GM23338 (cell line): ENCODE measurements at regions not wholly inside any gene's neighbourhood (a gene's known extent, or its start where the extent isn't known, plus 50 kb on each side); places are given as distances from the start of the nearest gene placed in this dataset.

Source experiments
- ATAC-seq: fragments of 200-7000 bp; cut with Tn5 transposase; 3 replicates; pipeline ENCODE4 v1.9.1; 2020
- DNase-seq: peaks from one replicate; pipeline ENCODE4 v3.0.0-alpha.2; 2015; ENCODE audit warnings: low spot score
- H2AFZ ChIP-seq: fragments of 200-600 bp; sonication (generic); 2 replicates; pipeline ENCODE4 v1.8.0; 2016; ENCODE audit warnings: antibody characterized with exemption, mild to moderate bottlenecking, moderate library complexity
- H3F3A ChIP-seq: fragments of 200-600 bp; sonication (generic); replicated peaks from 2 replicates; pipeline ENCODE4 v1.8.0; 2017; ENCODE audit warnings: antibody characterized with exemption, mixed run types, low read depth
- H3K27ac ChIP-seq: fragments of 200-600 bp; sonication (generic); 2 replicates; pipeline ENCODE4 v1.6.1; 2016; ENCODE audit warnings: low read depth
- H3K27me3 ChIP-seq: fragments of 200-600 bp; sonication (generic); 2 replicates; pipeline ENCODE4 v1.8.0; 2016; ENCODE audit warnings: mild to moderate bottlenecking, mixed run types, moderate library complexity; ENCODE audit not compliant: insufficient read depth
- H3K36me3 ChIP-seq: fragments of 200-600 bp; sonication (generic); 2 replicates; pipeline ENCODE4 v1.8.0; 2016; ENCODE audit warnings: mild to moderate bottlenecking; ENCODE audit not compliant: insufficient read depth
- H3K4me1 ChIP-seq: fragments of 200-600 bp; sonication (generic); 2 replicates; pipeline ENCODE4 v1.8.0; 2016; ENCODE audit warnings: mild to moderate bottlenecking, moderate library complexity; ENCODE audit not compliant: insufficient read depth
- H3K4me2 ChIP-seq: fragments of 200-600 bp; sonication (generic); 2 replicates; pipeline ENCODE4 v1.7.1; 2017; ENCODE audit warnings: mixed run types
- H3K4me3 ChIP-seq: fragments of 200-600 bp; sonication (generic); 2 replicates; pipeline ENCODE4 v1.6.1; 2016; ENCODE audit warnings: mixed run types
- H3K79me2 ChIP-seq: fragments of 200-600 bp; sonication (generic); replicated peaks from 2 replicates; pipeline ENCODE4 v1.8.0; 2017; ENCODE audit warnings: mild to moderate bottlenecking; ENCODE audit not compliant: insufficient read depth
- H3K9me2 ChIP-seq: fragments of 200-600 bp; sonication (generic); 2 replicates; pipeline ENCODE4 v1.8.0; 2017; ENCODE audit not compliant: insufficient read depth
- H4K20me1 ChIP-seq: fragments of 200-600 bp; sonication (generic); replicated peaks from 2 replicates; pipeline ENCODE4 v1.8.0; 2017; ENCODE audit warnings: mild to moderate bottlenecking; ENCODE audit not compliant: insufficient read depth
- H3K27ac Mint-ChIP-seq: 2 replicates; pipeline ENCODE4 v1.8.0; 2020; ENCODE audit warnings: inconsistent platforms, mild to moderate bottlenecking, moderate library complexity, mixed read lengths
- H3K27me3 Mint-ChIP-seq: 3 replicates; pipeline ENCODE4 v1.8.0; 2022; ENCODE audit warnings: low read depth, mild to moderate bottlenecking, moderate library complexity, mixed read lengths, inconsistent platforms; ENCODE audit not compliant: insufficient read depth, poor library complexity
- H3K36me3 Mint-ChIP-seq: 3 replicates; pipeline ENCODE4 v1.8.0; 2021; ENCODE audit warnings: low read depth, mild to moderate bottlenecking, inconsistent platforms, moderate library complexity, mixed read lengths
- H3K4me1 Mint-ChIP-seq: 3 replicates; pipeline ENCODE4 v1.8.0; 2020; ENCODE audit warnings: mild to moderate bottlenecking, inconsistent platforms, mixed read lengths
- H3K4me3 Mint-ChIP-seq: 3 replicates; pipeline ENCODE4 v1.8.0; 2021; ENCODE audit warnings: moderate library complexity, mild to moderate bottlenecking, inconsistent platforms, mixed read lengths
- H3K9me3 Mint-ChIP-seq: 3 replicates; pipeline ENCODE4 v1.8.0; 2020; ENCODE audit warnings: moderate library complexity, mild to moderate bottlenecking, inconsistent platforms, mixed read lengths
- CREB1 ChIP-seq: fragments of 250-450 bp; sonication (Bioruptor Pico); IDR thresholded peaks from 2 replicates; pipeline ENCODE4 v1.5.0; 2020; ENCODE audit warnings: low read depth, mild to moderate bottlenecking, moderate library complexity
- CTCF ChIP-seq, 2 experiments: fragments of 200-600 bp in 1 of 2; sonication (generic) in 1 of 2; conservative IDR thresholded peaks; 2 replicates each; pipeline versions ENCODE4 v1.5.1 to v1.6.1; 2016 to 2017; ENCODE audit warnings: antibody characterized with exemption in 2 of 2, low read depth in 2 of 2, mild to moderate bottlenecking in 2 of 2, moderate library complexity in 1 of 2
- POLR2AphosphoS5 ChIP-seq: IDR thresholded peaks from 2 replicates; pipeline ENCODE4 v1.6.1; 2016; ENCODE audit warnings: antibody characterized with exemption, low read depth
- REST ChIP-seq: IDR thresholded peaks from one replicate; pipeline ENCODE4 v1.6.1; 2018; ENCODE audit warnings: antibody characterized with exemption; ENCODE audit not compliant: unreplicated experiment
- TF ChIP-seq, protein P1 (sequence below): fragments of 250-450 bp; sonication (Bioruptor Pico); IDR thresholded peaks from 2 replicates; pipeline ENCODE4 v1.5.0; 2020; ENCODE audit warnings: mild to moderate bottlenecking, moderate library complexity

DNA sequence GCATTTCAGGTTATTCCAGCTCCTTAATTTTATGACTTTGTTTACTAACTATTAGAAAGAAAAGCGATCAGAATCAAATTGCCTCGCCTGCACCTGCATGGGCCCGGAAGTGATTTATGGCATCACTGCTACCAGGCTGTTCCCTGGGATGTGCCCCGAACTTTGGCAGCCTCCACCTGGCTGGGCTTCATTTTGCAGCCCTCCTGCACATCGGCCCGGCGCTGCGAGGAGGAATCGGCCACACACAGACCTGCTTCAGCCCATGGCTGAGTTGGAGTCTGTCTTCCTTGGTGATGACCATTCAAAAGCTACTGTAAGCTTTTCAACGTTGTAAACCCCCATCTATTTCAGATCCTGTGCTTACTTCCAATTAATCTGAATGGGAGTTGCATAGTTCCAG lies 638.0 kb downstream of the RNF144A start:
- no peak for TF ChIP-seq CREB1 (CRISPR knock-in tag)
- TF ChIP-seq REST, result no peak
- no peak for TF ChIP-seq POLR2AphosphoS5
- TF ChIP-seq CTCF (conservative IDR thresholded peaks at IDR 0.05; ENCODE audit: low read depth in 2 of 2), result no peak
- Histone ChIP-seq H3F3A (no peaks in the 10 kb centered on the region), H2AFZ (peak overlapping the region; percentile 43; the same call in 1 of the 2 replicates), H4K20me1 (no peaks in the 10 kb centered on the region), H3K4me3 (no peak overlapping the region), H3K36me3 (no peaks in the 10 kb centered on the region), H3K79me2 (no peaks in the 10 kb centered on the region), H3K27ac (no peak overlapping the region), H3K4me1 (peaks cover 11% of the 10 kb centered on the region; the same call in 1 of the 2 replicates), H3K27me3 (no peaks in the 10 kb centered on the region), H3K4me2 (no peak overlapping the region), H3K9me2 (no peaks in the 10 kb centered on the region)
- Mint-ChIP-seq H3K27me3 (no peaks in the 10 kb centered on the region), H3K27ac (no peak overlapping the region), H3K4me3 (no peak overlapping the region), H3K4me1 (peaks cover 2% of the 10 kb centered on the region; the same call in 1 of the 3 replicates), H3K36me3 (no peaks in the 10 kb centered on the region), H3K9me3 (no peaks in the 10 kb centered on the region)
- DNase-seq, result no peak
- no peak for ATAC-seq

GRCh38 chr2:7557376-7557775 lies 640.2 kb downstream of the RNF144A start:
- Histone ChIP-seq H3K4me2 (no peak overlapping the region), H3K27me3 (no peaks in the 10 kb centered on the region), H3K79me2 (no peaks in the 10 kb centered on the region), H2AFZ (no peak overlapping the region), H3F3A (no peaks in the 10 kb centered on the region), H3K4me3 (no peak overlapping the region), H4K20me1 (no peaks in the 10 kb centered on the region), H3K4me1 (0 out of 2 replicates have a peak, but pooled peaks cover 2% of the 10 kb centered on the region), H3K27ac (no peak overlapping the region), H3K9me2 (no peaks in the 10 kb centered on the region), H3K36me3 (no peaks in the 10 kb centered on the region)
- Mint-ChIP-seq H3K4me3 (no peak overlapping the region), H3K27me3 (no peaks in the 10 kb centered on the region), H3K27ac (no peak overlapping the region), H3K4me1 (peaks cover 2% of the 10 kb centered on the region; the same call in 1 of the 3 replicates), H3K36me3 (no peaks in the 10 kb centered on the region), H3K9me3 (no peaks in the 10 kb centered on the region)
- no peak for DNase-seq
- ATAC-seq, result no peak
- TF ChIP-seq, protein P1, sequence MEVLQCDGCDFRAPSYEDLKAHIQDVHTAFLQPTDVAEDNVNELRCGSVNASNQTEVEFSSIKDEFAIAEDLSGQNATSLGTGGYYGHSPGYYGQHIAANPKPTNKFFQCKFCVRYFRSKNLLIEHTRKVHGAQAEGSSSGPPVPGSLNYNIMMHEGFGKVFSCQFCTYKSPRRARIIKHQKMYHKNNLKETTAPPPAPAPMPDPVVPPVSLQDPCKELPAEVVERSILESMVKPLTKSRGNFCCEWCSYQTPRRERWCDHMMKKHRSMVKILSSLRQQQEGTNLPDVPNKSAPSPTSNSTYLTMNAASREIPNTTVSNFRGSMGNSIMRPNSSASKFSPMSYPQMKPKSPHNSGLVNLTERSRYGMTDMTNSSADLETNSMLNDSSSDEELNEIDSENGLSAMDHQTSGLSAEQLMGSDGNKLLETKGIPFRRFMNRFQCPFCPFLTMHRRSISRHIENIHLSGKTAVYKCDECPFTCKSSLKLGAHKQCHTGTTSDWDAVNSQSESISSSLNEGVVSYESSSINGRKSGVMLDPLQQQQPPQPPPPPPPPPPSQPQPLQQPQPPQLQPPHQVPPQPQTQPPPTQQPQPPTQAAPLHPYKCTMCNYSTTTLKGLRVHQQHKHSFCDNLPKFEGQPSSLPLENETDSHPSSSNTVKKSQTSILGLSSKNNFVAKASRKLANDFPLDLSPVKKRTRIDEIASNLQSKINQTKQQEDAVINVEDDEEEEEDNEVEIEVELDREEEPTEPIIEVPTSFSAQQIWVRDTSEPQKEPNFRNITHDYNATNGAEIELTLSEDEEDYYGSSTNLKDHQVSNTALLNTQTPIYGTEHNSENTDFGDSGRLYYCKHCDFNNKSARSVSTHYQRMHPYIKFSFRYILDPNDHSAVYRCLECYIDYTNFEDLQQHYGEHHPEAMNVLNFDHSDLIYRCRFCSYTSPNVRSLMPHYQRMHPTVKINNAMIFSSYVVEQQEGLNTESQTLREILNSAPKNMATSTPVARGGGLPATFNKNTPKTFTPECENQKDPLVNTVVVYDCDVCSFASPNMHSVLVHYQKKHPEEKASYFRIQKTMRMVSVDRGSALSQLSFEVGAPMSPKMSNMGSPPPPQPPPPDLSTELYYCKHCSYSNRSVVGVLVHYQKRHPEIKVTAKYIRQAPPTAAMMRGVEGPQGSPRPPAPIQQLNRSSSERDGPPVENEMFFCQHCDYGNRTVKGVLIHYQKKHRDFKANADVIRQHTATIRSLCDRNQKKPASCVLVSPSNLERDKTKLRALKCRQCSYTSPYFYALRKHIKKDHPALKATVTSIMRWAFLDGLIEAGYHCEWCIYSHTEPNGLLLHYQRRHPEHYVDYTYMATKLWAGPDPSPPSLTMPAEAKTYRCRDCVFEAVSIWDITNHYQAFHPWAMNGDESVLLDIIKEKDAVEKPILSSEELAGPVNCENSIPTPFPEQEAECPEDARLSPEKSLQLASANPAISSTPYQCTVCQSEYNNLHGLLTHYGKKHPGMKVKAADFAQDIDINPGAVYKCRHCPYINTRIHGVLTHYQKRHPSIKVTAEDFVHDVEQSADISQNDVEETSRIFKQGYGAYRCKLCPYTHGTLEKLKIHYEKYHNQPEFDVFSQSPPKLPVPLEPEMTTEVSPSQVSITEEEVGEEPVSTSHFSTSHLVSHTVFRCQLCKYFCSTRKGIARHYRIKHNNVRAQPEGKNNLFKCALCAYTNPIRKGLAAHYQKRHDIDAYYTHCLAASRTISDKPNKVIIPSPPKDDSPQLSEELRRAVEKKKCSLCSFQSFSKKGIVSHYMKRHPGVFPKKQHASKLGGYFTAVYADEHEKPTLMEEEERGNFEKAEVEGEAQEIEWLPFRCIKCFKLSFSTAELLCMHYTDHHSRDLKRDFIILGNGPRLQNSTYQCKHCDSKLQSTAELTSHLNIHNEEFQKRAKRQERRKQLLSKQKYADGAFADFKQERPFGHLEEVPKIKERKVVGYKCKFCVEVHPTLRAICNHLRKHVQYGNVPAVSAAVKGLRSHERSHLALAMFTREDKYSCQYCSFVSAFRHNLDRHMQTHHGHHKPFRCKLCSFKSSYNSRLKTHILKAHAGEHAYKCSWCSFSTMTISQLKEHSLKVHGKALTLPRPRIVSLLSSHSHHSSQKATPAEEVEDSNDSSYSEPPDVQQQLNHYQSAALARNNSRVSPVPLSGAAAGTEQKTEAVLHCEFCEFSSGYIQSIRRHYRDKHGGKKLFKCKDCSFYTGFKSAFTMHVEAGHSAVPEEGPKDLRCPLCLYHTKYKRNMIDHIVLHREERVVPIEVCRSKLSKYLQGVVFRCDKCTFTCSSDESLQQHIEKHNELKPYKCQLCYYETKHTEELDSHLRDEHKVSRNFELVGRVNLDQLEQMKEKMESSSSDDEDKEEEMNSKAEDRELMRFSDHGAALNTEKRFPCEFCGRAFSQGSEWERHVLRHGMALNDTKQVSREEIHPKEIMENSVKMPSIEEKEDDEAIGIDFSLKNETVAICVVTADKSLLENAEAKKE, result no peak
- TF ChIP-seq REST, result no peak
